ENCODE measurements at regions not wholly inside any gene's neighbourhood (a gene's known extent, or its start where the extent isn't known, plus 50 kb on each side); places are given as distances from the start of the nearest gene placed in this dataset.

DNA sequence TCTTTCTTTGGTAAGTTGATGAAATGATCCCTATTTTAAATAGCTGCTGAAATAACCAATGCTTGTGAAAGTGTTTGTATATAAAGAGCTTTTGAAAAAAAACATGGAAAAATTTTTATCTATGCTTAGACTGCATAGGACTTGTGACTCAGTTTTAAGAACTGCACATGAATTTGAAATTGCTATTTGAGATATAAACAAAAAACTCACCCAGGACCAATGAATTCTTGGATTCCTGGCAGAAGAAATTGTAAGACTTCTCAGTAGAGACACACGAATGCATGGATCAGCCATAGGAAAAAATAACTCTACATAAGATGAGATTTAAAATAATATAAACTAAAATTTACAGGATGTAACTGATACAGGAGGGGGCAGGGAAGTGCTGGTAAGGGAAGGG lies 278.8 kb upstream of the SORCS1 start:
- no peak for FAIRE-seq

DNA sequence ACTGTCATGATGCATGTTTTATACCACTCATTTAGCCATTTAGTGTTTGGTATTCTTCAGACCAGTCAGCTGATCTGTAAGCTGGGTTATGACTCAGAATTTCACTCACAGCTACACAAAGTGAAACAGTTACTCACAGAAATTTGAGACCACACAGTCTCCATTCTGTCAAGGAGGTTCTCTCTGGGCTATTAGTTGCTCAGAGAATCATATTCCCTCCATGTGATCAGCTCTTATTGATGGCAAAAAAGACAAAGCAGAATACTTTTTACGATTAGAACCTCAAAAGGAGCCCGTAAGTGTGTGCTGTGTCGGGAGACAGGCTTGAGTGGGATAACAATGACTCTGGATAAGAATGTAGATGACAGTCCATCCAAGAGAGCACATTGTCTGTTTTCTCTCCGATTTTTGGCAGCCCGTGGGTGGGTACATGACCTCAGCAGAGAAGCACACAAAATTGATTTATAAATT lies 277.6 kb upstream of the SORCS1 start:
- FAIRE-seq, result no peak

DNA sequence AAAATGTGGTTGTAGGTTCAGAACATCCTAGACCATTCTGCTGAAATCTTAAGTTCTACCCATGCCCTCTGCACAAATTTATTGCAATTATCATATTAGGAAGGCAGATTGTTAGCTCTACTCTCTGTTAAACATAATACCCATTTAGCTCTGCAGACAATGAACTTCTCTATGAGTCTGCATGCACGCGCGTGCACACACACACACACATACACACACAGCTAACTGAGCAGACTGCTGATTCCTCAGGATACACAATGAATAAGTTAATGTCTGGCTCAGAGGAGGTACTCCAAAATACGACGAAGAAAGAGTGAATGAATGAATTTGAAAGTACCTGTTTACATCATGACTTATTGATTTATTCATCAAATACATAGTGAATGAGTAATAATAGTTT lies 276.2 kb upstream of the SORCS1 start:
- no peak for FAIRE-seq

DNA sequence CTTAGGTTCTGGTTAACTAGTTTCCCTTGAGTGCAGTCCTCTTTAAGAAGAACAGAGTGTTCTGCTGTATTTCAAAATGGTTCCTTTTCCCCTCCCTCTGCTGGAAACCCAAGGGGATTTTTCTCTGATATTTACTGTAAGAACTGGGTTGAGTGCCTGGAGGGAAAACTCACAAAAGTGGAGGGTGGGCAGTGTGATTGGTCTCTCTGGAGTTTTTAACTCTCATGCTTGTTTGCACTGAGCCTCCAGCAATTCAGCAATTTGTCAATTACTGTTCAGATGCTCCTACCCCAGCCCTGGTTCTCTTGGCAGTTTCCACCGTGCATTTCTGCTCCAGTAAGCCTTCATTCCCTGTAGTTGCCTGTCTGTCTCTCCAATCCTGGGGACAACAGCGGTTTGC lies 273.4 kb upstream of the SORCS1 start:
- FAIRE-seq, result no peak

DNA sequence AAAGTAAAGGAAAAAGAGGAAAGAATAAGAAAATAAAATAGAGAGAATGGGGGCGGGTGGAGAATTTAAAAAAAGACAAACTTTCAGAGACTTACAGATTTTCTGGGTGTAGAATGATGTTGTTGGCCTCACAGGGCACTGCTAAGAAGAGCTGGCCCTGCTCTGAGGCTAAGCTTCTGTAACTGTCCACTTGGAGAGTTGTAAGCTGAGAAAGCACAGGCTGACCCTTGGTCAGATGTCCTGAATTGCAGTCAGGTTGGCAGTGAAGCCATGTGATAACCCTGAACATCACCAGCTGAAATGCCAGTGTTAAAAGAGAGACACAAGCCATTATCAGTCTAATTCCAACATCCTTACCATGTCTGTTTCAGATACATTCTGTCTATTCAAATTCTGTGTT lies 272.1 kb upstream of the SORCS1 start:
- no peak for FAIRE-seq

DNA sequence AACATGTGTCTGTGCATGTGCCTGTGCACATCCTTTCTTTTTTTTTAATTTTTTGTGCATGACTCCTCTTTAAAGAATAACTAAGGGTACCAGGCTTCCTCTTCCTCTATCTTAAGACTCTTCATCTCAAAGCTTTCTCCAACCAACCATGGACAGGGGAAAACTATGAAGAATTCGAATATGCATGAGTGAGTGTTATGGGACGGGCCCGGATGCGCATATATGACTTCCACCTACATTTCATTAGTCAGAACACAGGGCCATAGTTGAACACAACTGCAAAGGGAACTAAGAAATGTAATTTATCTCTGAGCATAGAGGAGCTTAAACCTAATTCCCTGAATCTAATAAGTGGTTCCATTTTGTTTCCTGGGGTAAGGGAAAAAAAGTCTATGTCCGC lies 270.3 kb upstream of the SORCS1 start:
- FAIRE-seq, result no peak

DNA sequence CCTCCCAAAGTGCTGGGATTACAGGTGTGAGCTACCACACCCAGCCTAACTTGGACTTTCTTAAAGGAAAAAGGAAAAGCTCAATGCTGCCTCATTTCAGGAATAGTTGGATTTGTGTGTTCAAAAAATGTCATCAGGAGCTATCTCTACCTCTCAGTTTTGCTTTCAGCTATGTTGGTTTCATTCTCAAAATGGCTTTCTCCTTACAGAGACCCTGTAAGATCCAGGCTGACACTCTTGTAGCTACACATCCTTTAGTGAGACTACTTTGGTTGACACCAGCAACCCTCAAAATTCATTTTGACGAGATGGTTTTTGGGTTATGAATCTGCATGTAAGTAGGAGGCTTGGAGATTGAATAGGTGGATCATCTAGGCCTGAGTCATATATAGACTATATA lies 269.7 kb upstream of the SORCS1 start:
- FAIRE-seq, result no peak

DNA sequence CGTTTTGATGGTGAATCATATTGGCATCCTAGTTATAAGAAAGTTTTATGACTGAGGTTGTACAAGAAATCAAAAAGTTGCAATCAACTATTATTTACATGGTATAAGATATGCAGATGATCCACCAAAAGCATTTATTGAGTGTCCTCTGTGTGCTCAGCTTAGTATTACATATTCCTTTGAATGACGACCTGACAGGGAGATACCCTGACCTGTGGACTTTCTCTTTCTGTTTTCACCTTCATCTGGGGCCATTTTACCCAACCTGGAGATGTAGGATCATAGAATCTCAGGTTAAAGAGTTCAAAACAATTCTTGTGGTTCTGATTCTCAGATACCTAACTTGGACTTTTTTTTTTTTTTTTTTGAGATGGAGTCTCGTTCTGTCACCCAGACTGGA lies 269.1 kb upstream of the SORCS1 start:
- no peak for FAIRE-seq

DNA sequence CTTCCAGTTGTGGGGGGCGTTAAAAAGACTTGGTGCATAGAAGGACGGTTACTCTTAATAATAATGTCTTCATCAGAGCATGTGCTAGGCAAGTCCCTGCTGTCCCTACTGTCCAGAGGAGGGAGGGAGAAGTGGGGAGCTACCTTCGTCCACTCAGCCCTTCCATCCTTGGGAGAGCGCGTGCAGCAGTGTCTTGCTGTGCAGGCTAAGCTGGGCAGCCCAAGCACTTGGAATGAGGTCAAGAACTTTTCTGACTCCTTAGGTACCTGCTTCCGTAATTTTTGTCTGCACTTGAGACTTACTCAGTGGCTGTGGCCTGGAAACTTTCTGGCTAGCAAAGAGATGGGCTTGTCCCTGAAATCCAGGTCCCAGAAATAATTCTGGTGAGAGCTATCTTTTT lies 265.9 kb upstream of the SORCS1 start:
- FAIRE-seq, result no peak

DNA sequence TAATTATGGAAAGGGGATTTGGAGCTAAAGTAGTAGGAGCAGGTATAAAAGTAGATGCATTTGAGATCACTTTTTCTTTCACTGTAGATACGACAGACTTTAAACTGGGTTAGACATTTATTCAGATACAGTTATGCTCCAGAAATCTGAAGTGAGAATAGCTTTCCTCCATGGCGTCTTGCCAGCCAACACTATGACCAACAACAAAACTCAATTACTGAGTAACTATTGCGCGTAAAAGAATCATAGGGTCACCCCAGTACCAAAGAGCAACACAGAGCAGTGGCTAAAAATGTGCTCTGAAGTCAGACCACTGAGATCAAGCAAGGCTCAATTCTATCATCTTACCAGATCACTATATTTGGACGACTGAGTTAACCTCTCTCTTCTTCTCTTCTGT lies 262.5 kb upstream of the SORCS1 start:
- no peak for FAIRE-seq

DNA sequence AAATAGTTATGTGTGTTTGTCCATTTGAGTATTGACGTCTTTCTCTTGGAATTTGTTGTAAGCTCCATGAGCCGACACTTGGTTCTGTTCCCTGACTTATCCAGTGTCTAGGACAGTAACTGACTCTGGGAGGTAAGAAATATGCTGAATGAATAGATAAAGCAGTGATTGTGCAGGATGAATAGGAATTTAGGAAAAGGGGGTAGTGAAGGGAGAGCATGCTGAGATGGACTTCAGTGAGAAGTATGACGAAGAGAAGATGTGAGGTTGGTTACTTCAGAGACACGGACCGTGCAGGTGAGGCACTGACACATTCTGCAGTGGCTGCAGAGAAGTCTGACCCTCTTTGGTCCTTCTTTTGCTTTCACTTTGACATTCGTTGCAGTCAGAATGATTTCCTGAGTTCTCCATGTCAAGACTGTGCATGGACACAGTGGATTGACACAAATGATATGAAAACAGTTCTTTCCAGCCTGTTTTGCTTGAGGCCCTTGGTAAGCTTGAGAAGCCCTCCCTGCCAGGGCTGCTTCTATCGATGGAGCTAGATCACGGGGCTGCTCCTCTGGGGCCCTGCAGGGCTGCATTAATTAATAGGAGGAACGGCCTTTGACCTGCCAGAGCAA lies 261.5 kb upstream of the SORCS1 start:
- FAIRE-seq, result no peak

DNA sequence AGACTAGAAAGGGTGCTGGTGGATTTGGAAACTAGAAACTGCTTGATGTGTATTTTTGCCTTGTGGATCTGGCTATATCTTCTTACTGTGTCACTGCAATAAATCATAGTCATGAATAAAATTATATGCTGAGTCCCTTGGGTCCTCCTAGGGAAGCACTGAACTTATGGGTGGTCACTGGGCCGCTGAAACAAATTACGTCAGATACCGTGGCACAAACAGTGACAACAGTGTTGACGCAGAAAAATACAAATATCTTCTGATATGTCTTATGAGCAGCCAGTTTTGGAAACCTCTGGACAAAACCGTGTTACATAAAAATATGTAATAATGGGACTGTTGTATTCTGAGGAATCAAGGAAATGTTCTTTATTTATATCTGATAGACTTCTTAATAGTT lies 260.1 kb upstream of the SORCS1 start:
- no peak for FAIRE-seq

DNA sequence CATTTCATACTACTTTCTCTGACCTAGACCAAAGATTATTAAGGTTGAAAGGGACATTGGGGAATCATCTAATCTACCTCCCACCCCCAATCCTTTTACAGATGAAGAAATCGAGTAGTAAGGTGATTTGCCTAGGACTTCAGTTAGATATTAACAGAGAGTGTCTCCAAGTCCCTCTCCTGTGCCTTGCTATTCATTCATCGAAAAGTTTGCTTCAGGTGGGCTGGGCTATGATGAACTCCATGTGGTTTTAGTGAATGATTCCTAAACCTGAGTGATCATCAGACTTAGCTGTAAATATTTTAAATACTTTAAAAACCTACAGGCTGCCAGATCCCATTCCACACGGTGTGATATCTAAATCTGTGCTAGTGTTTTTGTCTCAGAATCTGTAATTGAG lies 259.4 kb upstream of the SORCS1 start:
- no peak for FAIRE-seq

DNA sequence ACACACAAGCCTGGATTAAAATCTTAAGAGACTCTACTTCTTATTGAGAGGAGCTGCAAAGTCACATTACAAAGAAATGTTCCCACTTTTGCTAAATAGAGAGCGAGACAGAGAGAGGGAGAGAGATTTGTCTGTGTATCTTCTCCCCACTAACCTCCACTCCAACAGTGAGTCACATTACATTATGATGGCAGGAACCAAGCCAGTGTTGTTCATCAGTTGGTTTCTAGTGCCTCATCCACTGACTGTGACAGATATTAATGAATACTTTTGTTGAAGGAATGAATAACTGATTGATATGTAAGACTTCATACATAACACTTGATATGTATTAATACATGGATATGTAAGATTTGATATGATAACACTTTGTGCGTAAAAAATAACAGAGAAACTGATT lies 258.2 kb upstream of the SORCS1 start:
- no peak for FAIRE-seq

DNA sequence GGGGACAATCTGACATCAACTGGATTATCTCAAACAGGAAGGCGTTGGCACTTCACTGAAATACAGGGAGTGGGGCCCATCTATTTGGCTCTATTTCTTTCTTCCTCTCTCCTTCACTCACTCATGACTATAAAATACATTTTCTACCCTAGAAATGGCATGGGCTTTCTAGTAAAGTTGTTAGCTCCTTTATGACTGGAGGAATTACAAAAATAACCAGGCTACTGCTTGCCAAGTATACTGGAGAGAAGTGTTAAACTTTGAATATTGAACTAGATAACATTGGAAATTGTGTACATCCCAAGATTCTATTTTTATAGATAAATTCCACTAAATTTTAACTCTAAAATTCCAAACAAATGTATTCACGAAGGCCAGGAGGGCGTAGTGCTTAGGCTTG lies 255.7 kb upstream of the SORCS1 start:
- FAIRE-seq, result no peak

DNA sequence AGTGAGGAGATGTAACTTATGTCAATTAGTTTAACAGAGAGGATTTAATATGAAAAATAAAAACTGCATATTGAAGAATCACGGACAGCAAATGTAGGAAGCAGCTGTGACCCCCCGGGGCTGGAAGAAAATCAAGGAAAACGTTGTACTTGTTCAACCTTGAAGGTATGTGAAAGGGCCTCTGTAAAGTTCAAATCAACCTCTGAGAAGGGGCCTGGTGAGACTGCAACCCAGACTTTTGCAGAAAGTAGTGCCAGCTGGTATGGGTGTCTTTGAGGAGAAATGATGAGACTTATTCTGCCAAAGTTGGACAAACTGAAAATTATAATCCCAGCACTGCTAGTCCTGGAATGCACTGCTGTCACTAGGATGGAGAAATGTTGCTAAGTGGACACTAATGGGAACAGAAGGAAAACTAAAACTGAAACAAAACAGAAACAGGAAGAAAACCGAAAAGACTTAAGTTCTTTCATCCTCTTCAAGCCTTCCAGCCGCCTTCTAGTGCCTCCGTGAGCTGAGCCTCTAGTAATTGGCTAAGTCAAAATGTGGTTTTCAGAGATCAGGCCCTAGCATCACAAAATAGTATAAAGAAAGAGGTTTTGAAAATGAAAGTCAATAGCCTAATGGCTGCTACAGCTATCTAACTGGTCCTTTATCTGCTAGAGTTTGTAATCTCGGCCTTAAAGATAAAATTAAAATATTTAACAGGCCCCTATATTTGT lies 253.7 kb upstream of the SORCS1 start:
- FAIRE-seq, result no peak

DNA sequence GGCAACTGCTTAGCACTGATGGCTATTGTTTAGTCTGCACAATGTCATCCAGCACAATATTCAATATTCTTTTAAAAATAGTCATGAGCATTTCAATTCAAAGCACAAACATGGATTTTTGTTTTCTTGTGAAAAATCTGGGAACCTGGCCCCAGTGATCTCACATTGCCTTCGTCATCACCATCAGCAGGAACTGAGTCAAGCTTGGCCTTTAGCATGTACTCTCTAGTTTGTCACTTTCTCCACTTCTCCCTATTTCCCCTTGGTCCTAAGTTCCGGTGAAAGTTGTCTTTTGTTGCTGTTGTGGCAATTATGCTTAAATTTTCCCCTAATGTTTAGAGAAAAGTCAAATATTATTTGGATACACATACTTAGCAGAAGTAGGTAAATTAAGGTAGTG lies 252.9 kb upstream of the SORCS1 start:
- FAIRE-seq, result no peak

DNA sequence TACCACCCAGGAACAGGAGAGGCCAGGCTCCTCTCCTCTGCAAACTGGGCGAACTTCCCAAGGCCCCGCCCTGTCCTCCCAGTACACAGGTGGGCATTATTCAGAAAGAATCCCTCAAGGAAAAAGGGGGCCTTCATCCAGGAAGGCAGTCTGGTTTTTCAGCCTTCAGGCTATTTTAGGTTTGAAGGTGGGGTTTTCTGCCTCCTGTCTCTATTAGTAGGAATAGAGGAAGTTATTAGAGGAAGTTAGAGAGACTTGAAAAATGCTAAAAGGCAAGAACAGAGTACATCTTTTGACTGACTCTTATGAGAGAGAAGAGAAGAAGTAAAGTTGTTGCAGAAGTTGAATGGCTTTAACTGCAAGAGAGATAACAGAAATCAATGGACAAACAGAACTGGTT lies 250.9 kb upstream of the SORCS1 start:
- no peak for FAIRE-seq

DNA sequence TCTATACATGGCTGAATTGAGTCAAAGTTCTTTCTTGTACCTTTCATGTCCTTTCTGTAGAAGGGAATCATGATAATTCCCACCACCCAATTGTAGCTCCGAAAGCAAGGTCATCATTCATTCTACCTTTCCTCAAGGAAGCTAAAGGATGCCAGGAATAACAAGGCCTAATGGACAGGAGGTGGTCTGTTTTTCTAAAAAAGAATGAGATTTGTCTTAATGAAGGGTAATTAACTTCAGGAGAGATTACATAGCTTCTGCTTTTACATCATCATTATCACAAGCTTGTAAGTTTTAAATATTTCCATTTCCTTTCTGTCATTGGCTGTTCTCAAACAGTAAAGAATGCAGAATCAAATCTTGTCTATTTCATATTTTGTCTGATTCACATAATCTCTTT lies 249.5 kb upstream of the SORCS1 start:
- no peak for FAIRE-seq

DNA sequence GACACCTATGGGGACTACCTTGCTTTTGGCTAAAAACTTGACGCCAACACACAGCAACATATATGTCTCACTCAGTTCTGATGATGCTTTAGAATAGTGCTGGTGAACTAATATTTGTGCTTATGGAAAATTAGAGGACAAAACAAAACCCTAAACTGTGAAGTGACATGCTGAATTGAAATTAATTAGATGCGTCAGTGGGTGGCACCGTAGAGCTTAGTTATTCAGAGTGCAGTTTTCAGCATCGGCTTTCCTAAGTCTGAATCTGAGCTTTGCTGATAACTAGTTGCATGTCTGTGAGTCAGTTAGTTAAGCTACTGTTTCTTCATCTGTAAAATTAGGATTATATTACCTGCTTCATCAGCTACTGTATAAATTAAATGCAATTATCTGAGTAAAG lies 245.0 kb upstream of the SORCS1 start:
- FAIRE-seq, result no peak

DNA sequence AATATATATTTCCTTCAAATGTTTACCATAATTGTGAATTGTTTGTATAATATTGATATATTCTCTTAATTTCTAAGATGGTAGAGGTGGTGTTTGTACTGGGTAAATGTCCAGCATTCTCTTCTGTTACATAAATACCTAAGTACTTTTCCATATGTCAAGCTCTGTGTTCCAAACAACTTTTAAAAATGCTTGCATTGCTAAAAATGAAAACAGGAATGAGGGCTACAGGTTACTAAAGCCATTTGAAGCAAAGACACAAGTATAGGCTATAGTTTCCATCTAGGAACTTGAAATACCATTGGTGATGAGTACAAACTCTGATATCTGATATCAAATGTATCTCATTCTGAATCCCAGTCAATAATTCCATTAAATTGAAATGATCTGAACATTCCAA lies 233.6 kb upstream of the SORCS1 start:
- FAIRE-seq, result no peak

DNA sequence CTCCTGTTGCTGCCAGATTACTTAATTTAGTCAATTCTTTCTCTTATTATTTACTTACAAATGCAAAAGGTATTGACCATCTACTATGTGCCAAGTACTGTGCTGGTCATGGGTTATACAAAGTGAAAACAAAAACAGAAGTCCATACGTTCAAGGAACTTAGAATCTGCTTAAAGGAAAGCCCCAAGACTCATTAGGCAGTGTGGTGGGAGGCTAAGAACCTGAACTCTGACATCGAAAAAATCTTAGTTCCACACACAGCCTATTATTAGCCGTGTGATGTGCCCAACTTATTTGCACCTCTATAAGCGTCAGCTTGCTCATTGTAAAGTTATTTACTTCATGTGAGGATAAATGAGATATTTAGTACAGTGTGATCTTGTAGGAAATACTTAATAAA lies 227.4 kb upstream of the SORCS1 start:
- FAIRE-seq, result no peak

DNA sequence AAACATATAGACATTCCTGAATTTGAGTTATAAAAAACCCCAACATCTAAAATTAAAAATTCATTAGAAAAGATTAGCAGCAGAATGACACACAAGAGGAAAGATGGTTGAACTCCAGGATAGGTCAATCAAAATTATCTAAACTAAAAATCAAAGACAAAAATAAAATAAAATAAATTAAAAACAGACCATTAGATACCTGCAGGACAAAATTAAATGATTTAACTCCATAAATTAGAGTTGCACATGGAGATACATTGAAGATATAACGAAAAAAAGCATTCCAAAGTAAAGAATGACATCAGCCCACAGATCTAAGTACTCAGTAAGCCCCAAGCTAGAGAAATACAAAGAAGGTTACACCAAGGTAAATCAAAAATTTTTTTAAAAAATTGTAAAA lies 226.1 kb upstream of the SORCS1 start:
- no peak for FAIRE-seq

DNA sequence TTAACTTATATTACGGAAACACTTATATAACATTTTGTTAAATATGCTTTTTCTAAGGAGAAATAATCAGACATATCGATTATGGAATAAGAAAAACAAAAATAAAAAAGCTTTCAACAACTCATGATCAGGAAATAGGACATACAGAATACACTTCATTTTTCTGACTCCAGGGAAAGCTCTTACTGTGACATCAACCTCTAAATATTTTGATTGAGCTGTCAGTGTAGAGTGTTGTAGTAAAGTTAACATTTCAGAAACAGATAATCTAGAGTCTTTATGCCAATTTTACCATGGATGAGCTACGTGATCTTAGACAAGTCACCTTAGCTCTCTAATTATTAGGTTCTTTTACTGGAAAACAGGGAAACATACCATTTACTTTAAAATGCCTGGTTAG lies 218.9 kb upstream of the SORCS1 start:
- no peak for FAIRE-seq

DNA sequence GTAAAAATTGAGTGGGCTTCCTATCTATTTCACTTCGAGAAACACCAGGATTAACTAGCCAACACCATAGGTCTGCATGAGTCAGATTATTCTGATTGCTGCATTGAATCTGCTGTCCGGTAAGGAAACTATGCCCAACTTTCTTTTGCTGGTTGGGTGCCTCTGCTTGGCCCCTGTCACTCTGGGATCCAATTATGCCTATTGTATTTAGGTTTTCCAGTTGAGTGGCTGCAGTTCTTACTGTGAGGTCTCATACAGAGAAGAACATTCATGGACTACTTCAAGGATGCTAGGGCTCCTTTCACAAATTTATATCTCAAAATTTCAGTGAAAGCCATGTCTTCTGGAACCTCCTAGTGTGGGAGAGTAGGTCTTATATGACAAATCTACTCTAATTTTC lies 215.1 kb upstream of the SORCS1 start:
- no peak for FAIRE-seq
